COLO829 (cell line): ENCODE measurements at regions not wholly inside any gene's neighbourhood (a gene's known extent, or its start where the extent isn't known, plus 50 kb on each side); places are given as distances from the start of the nearest gene placed in this dataset.

Source experiments
- DNase-seq: peaks from one replicate; pipeline ENCODE4 v3.0.0; 2012; ENCODE audit warnings: low spot score

DNA sequence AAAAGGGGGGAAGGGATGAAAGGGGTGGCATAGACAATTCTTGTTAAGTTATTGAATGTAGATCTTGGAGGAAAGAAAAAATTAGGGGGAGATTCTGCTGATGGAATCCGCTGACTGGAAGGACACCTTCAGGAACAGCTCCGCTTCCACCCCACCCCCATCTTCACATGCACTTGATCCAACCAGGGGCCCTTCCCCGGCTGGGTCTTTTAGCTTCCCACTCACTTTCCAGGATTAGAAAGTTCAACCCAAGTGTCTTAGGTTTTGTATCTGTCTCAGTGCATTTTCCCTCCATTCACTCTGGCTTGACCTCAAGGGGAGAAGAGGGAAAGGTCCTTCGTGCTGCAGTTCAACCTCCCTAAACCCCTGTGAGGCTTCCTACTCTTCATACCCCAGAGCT, 141.4 kb downstream of the IRS2 start:
- DNase-seq = no peak

- DNase-seq = no peak
Observed at GRCh38 chr13:109644069-109644750, 142.2 kb downstream of the IRS2 start.

GRCh38 chr13:109642358-109642757, 144.0 kb downstream of the IRS2 start:
- DNase-seq = no peak

DNA sequence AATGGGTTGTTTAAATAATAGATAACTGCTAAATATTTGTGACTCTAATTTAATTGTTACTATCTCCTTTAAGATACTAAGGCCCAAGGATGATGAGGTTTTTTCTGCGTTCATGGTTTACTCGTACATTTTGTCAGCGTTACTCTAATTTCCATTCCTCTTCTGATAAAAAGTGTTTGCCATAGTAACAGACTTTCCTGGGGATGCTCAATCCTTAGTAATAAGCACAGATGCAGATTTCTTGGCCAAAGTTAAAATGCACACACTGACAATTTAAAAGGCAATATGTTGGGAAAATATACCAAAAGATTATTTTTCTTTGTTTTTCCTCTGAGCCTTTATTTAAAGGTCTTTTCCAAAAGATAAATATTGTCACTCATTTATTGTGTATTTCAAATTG, 149.6 kb downstream of the IRS2 start:
- no peak for DNase-seq

- no peak for DNase-seq
Observed at GRCh38 chr13:109631069-109631468, 155.3 kb downstream of the IRS2 start.

DNA sequence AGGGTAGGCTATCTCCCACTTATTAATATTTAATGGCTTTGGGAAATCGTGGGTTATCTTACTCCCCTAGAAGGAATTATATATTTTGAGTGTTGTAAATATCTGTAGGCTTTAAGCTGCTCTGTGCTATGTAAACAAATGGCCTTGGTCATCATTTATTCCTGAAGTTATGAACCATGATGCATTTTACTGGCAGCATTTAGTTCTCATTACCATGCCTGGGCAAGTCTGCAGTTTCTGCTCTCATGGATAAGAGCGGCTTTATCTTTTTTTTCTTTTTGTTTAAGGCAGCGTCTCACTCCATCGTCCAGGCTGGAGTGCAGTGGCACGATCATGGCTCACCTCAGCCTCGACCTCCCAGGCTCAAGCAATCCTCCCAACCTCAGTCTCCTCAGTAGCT, 156.1 kb downstream of the IRS2 start:
- no peak for DNase-seq

DNA sequence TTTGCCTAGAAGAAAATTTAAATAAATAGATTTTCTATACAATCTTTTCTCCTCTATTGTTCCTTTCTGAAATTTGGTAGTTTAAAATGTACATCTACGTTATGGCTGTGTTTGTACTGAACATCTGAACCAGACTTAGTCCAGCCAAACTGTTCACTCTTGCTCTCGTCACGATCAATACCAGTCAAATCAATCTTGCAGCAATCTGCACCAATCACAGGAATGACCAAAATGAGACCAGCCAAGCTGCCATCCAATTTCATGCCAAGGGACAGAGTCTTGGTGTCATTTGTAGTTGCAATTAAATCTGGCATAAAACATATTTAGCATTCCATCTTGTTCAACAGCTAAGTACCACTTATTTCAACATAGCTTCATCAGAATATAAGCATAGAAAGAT, 156.6 kb downstream of the IRS2 start:
- no peak for DNase-seq

GRCh38 chr13:109628251-109628699, 158.1 kb downstream of the IRS2 start:
- no peak for DNase-seq

DNA sequence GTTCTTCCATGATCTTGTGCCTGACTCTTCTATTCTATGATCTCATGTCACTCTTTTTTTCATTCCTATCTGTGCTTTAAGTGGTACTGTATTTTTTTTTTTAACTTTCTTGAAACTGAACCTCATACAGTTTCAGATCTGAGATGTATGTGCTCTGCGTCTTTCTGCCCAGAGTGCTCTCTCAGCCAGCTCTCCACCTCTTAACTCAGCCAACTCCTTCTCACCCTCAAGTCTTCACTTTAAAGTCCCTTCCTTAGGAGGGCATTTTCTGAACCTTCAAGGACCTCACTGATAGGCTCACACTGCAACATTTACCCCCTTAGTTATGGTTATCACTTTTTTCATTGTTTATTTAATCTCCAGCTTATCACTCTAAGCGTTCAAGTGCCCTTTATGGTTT, 158.7 kb downstream of the IRS2 start:
- no peak for DNase-seq

GRCh38 chr13:109626386-109627171, 159.8 kb downstream of the IRS2 start:
- no peak for DNase-seq

GRCh38 chr13:109625156-109625555, 161.2 kb downstream of the IRS2 start:
- DNase-seq = no peak

DNA sequence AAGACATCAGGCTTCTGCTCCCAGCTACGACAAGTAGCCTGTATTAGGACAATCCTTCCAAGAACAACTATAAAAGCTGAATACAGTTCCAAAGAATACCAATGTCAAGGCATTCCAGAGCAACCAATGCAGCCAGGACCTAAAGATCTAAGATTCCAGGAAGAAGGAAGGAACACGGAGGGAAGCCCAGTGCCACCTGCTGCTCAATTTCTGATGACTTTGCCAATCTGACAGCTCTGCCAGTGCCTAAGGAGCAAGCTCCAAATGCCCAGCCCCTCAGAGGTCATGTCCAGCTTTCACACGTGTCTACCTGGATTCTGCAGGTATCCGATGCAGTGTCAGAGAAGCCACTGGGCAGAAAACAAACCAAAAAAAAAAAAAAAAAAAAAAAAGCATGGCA, 164.4 kb downstream of the IRS2 start:
- DNase-seq = no peak

GRCh38 chr13:109615721-109616420, 170.5 kb downstream of the IRS2 start:
- no peak for DNase-seq

GRCh38 chr13:109611912-109612691, 174.3 kb downstream of the IRS2 start:
- DNase-seq = no peak

DNA sequence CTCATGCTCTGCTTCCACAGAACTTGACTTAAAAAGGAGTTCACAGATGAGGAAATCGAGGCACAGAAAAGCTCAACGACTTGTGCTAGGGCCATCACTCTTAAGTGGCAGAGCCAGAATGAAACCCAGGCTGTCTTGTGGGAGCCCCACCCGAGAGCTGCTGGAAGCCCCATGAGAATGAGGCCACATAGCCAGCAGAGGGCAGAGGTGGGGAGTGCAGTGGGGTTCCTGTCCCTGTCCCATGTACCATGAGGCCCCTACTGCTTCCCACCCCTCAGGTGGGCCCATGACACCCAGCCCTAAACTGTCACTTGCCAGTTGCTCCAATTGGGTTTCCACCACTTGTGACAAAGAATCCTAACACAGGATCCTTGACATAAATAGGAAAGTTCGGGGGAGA, 175.9 kb downstream of the IRS2 start:
- DNase-seq = no peak

GRCh38 chr13:109608503-109608902, 177.9 kb downstream of the IRS2 start:
- DNase-seq = no peak

DNA sequence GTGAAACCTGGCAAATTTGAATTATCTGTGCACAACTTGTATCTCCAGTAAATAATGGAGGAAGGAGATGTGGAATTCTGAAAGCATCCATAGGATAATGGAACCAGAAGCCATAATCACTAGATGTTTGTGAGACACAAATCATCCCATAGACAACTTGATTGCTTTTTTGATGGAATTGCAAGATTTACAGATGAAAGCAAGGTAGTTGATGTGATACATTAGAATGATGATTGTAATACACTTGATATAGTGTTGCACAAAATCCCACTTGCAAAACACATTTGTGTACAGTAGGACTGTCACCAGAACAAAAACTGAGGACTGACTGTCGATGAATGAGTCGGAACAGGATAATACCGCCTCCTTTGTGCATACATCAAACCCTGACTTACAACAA, 178.3 kb downstream of the IRS2 start:
- DNase-seq = no peak

- no peak for DNase-seq
Observed at GRCh38 chr13:109606520-109606919, 179.9 kb downstream of the IRS2 start.

- DNase-seq = no peak
Observed at GRCh38 chr13:109605846-109606245, 180.5 kb downstream of the IRS2 start.

GRCh38 chr13:109604894-109605293, 181.5 kb downstream of the IRS2 start:
- DNase-seq = no peak

- DNase-seq = no peak
Observed at GRCh38 chr13:109602356-109602755, 184.0 kb downstream of the IRS2 start.
